Mucosa of descending colon (tissue), 3 donors: ENCODE measurements at regions not wholly inside any gene's neighbourhood (a gene's known extent, or its start where the extent isn't known, plus 50 kb on each side); places are given as distances from the start of the nearest gene placed in this dataset.

Experiments
- ATAC-seq: fragments of 200-7000 bp; cut with Tn5 transposase; one replicate; pipeline ENCODE4 v1.9.1; 2020; ENCODE audit warnings: mild to moderate bottlenecking, moderate library complexity
- DNase-seq, 3 donors: peaks; one replicate each; pipeline ENCODE4 v3.0.0-alpha.2; 2020
- H3K36me3 ChIP-seq: fragments of 200-600 bp; one replicate; pipeline ENCODE4 v1.8.0; 2021; ENCODE audit warnings: low read depth, mild to moderate bottlenecking
- H3K4me1 ChIP-seq: fragments of 200-600 bp; one replicate; pipeline ENCODE4 v1.8.0; 2021; ENCODE audit warnings: low read depth, mild to moderate bottlenecking
- H3K4me3 ChIP-seq: fragments of 200-600 bp; one replicate; pipeline ENCODE4 v1.8.0; 2021; ENCODE audit warnings: mild to moderate bottlenecking
- H3K9me3 ChIP-seq: fragments of 200-600 bp; one replicate; pipeline ENCODE4 v1.8.0; 2021; ENCODE audit warnings: mild to moderate bottlenecking
- CTCF ChIP-seq: fragments of 200-600 bp; IDR thresholded peaks from one replicate; pipeline ENCODE4 v1.8.0; 2022; ENCODE audit warnings: antibody characterized with exemption, mild to moderate bottlenecking
- intact Hi-C, 2 donors: fragments of 100-400 bp; cut with DNase I in 1 of 2; cut with micrococcal nuclease in 1 of 2; formaldehyde crosslinking; loops; one replicate each; pipeline versions ENCODE4 v1.11.0 to v1.11.1; 2022; cut with DNase I, micrococcal nuclease
- donor health status: DM: no; HTN: no; CAD: no; lungs with moderate emphysema.
- donor health status: DM: no; HTN: no; CAD: no.
- donor health status: DM: no; HTN: yes; CAD: no.

GRCh38 chr2:136254681-136255080 is 136.7 kb upstream of the CXCR4 start:
- DNase-seq (no peak), ATAC-seq (peak; percentile 33)
- Histone ChIP-seq H3K4me1 (no peaks in the 10 kb centered on the region), H3K4me3 (no peak overlapping the region), H3K9me3 (no peaks in the 10 kb centered on the region), H3K36me3 (no peaks in the 10 kb centered on the region)
- intact Hi-C loops, result no loop called here
- TF ChIP-seq CTCF, result no peak

GRCh38 chr2:136253288-136254004 is 135.5 kb upstream of the CXCR4 start:
- H3K4me3 ChIP-seq, result no peak overlapping the region
- H3K36me3 ChIP-seq, result no peaks in the 10 kb centered on the region
- DNase-seq (peak in 1 of 3 donors; percentile 27), ATAC-seq (peak; percentile 56)
- H3K9me3 ChIP-seq, result no peaks in the 10 kb centered on the region
- no peaks in the 10 kb centered on the region for H3K4me1 ChIP-seq
- intact Hi-C loops, result no loop called here
- no peak for TF ChIP-seq CTCF

- no peaks in the 10 kb centered on the region for H3K36me3 ChIP-seq
- ATAC-seq, result no peak
- no peak for DNase-seq
- no peak for TF ChIP-seq CTCF
- intact Hi-C loops, result no loop called here
- H3K4me3 ChIP-seq, result no peak overlapping the region
- H3K4me1 ChIP-seq, result no peaks in the 10 kb centered on the region
- H3K9me3 ChIP-seq, result no peaks in the 10 kb centered on the region
Measured at GRCh38 chr2:136251885-136252585, 134.1 kb upstream of the CXCR4 start.

- intact Hi-C loops, result no loop called here
- Histone ChIP-seq H3K9me3 (no peaks in the 10 kb centered on the region), H3K4me3 (no peak overlapping the region), H3K36me3 (no peaks in the 10 kb centered on the region), H3K4me1 (no peaks in the 10 kb centered on the region)
- TF ChIP-seq CTCF, result no peak
- DNase-seq (no peak), ATAC-seq (no peak)
Measured at GRCh38 chr2:136251197-136251884, 133.4 kb upstream of the CXCR4 start.

- TF ChIP-seq CTCF, result no peak
- DNase-seq (no peak), ATAC-seq (no peak)
- H3K4me1 ChIP-seq, result no peaks in the 10 kb centered on the region
- no peak overlapping the region for H3K4me3 ChIP-seq
- H3K9me3 ChIP-seq, result no peaks in the 10 kb centered on the region
- intact Hi-C loops, result no loop called here
- H3K36me3 ChIP-seq, result no peaks in the 10 kb centered on the region
Measured at GRCh38 chr2:136250131-136250530, 132.2 kb upstream of the CXCR4 start.
